ENCODE measurements at regions not wholly inside any gene's neighbourhood (a gene's known extent, or its start where the extent isn't known, plus 50 kb on each side); places are given as distances from the start of the nearest gene placed in this dataset.
A peak's percentile ranks its signal among the peaks of the same experiment; 100 is the strongest.

- no peak for TF ChIP-seq ZNF552 (CRISPR knock-in tag; IDR thresholded peaks at IDR 0.05; ENCODE audit: borderline replicate concordance)
- TF ChIP-seq STAG1 (CRISPR knock-in tag; IDR thresholded peaks at IDR 0.05): no peak
- TF ChIP-seq YY1 (IDR thresholded peaks at IDR 0.05; ENCODE audit: insufficient read depth, insufficient replicate concordance, low read depth, low read length): peak; percentile 68
- peak; percentile 95 for TF ChIP-seq DMAP1 (CRISPR knock-in tag; IDR thresholded peaks at IDR 0.05)
- peak; percentile 92 for TF ChIP-seq WIZ (CRISPR knock-in tag; IDR thresholded peaks at IDR 0.05)
- TF ChIP-seq ZNF253 (CRISPR knock-in tag; IDR thresholded peaks at IDR 0.05; ENCODE audit: borderline replicate concordance): peak; percentile 85; the same call in 1 of the 2 replicates
- TF ChIP-seq ZNF557 (CRISPR knock-in tag; IDR thresholded peaks at IDR 0.05): 0 out of 2 replicates have a peak, but pooled peaks have one; percentile 36
- no peak; the same call in 1 of the 2 replicates for TF ChIP-seq ZNF629 (CRISPR knock-in tag; conservative IDR thresholded peaks at IDR 0.05)
- 0 out of 2 replicates have a peak, but pooled peaks have one; percentile 48 for TF ChIP-seq ZNF713 (CRISPR knock-in tag; IDR thresholded peaks at IDR 0.05)
- TF ChIP-seq, protein P1, sequence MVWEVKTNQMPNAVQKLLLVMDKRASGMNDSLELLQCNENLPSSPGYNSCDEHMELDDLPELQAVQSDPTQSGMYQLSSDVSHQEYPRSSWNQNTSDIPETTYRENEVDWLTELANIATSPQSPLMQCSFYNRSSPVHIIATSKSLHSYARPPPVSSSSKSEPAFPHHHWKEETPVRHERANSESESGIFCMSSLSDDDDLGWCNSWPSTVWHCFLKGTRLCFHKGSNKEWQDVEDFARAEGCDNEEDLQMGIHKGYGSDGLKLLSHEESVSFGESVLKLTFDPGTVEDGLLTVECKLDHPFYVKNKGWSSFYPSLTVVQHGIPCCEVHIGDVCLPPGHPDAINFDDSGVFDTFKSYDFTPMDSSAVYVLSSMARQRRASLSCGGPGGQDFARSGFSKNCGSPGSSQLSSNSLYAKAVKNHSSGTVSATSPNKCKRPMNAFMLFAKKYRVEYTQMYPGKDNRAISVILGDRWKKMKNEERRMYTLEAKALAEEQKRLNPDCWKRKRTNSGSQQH (CRISPR knock-in tag; IDR thresholded peaks at IDR 0.05; ENCODE audit: low read depth): peak; percentile 86; the same call in 1 of the 2 replicates
- TF ChIP-seq ZNF362 (CRISPR knock-in tag; IDR thresholded peaks at IDR 0.05; ENCODE audit: borderline replicate concordance): no peak; the same call in 1 of the 2 replicates
- peak; percentile 96; the same call in 1 of the 2 replicates for TF ChIP-seq ZNF547 (CRISPR knock-in tag; IDR thresholded peaks at IDR 0.05)
- TF ChIP-seq ZNF577 (CRISPR knock-in tag; IDR thresholded peaks at IDR 0.05; ENCODE audit: borderline replicate concordance, low read depth): 0 out of 2 replicates have a peak, but pooled peaks have one; percentile 59
- peak; percentile 60 for TF ChIP-seq ZNF768 (CRISPR knock-in tag; IDR thresholded peaks at IDR 0.05)
- TF ChIP-seq ZNF782 (CRISPR knock-in tag; IDR thresholded peaks at IDR 0.05; ENCODE audit: borderline replicate concordance): peak; percentile 88; the same call in 1 of the 2 replicates
- peak; percentile 60; the same call in 1 of the 2 replicates for TF ChIP-seq ZNF543 (CRISPR knock-in tag; IDR thresholded peaks at IDR 0.05)
- TF ChIP-seq ZC3H13 (CRISPR knock-in tag; IDR thresholded peaks at IDR 0.05): peak; percentile 92
- peak; percentile 76 for TF ChIP-seq ZNF607 (CRISPR knock-in tag; IDR thresholded peaks at IDR 0.05; ENCODE audit: borderline replicate concordance)
- TF ChIP-seq FOXK1 (CRISPR knock-in tag; IDR thresholded peaks at IDR 0.05; ENCODE audit: borderline replicate concordance, low read depth): peak; percentile 86
- TF ChIP-seq ZNF256 (CRISPR knock-in tag; conservative IDR thresholded peaks at IDR 0.05): no peak
- peak; percentile 96 for TF ChIP-seq SSRP1 (CRISPR knock-in tag; IDR thresholded peaks at IDR 0.05)
- no peak for TF ChIP-seq RFX1 (IDR thresholded peaks at IDR 0.05)
- no peak; the same call in 1 of the 2 replicates for TF ChIP-seq RELA (CRISPR knock-in tag; IDR thresholded peaks at IDR 0.05)
- TF ChIP-seq, protein P2, sequence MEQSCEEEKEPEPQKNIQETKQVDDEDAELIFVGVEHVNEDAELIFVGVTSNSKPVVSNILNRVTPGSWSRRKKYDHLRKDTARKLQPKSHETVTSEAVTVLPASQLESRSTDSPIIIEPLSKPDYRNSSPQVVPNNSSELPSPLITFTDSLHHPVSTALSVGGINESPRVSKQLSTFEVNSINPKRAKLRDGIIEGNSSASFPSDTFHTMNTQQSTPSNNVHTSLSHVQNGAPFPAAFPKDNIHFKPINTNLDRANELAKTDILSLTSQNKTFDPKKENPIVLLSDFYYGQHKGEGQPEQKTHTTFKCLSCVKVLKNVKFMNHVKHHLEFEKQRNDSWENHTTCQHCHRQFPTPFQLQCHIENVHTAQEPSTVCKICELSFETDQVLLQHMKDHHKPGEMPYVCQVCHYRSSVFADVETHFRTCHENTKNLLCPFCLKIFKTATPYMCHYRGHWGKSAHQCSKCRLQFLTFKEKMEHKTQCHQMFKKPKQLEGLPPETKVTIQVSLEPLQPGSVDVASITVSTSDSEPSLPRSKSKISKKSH (CRISPR knock-in tag; IDR thresholded peaks at IDR 0.05; ENCODE audit: borderline replicate concordance): peak; percentile 86; the same call in 1 of the 2 replicates
- no peak for TF ChIP-seq MLLT10 (CRISPR knock-in tag; IDR thresholded peaks at IDR 0.05)
- TF ChIP-seq KLF16 (CRISPR knock-in tag; IDR thresholded peaks at IDR 0.05): peak in 1 of 2 experiments; percentile 99; a peak in 2 of 4 replicates
- peak; percentile 93 for TF ChIP-seq POLR2AphosphoS5 (IDR thresholded peaks at IDR 0.05; ENCODE audit: low read depth, low read length)
- TF ChIP-seq ATF7-NPFF (CRISPR knock-in tag; IDR thresholded peaks at IDR 0.05; ENCODE audit: low read depth): no peak
These were observed 60.6 kb downstream of the FOXA2 start (continued) for GRCh38 chr20:22523499-22524392.

All from HepG2 (cell line).